Transverse colon (tissue), 4 donors: ENCODE measurements at regions not wholly inside any gene's neighbourhood (a gene's known extent, or its start where the extent isn't known, plus 50 kb on each side); places are given as distances from the start of the nearest gene placed in this dataset.

ENCODE experiments used
- CTCF ChIP-seq, 5 experiments: fragments of 200-600 bp in 3 of 5; fragments of 450-650 bp in 2 of 5; sonication (generic) in 3 of 5; IDR thresholded peaks; 1 replicate in 2 of 5; 2 replicates in 3 of 5; pipeline ENCODE4 v1.5.1; 2016 to 2017; ENCODE audit warnings: antibody characterized with exemption in 5 of 5, inconsistent platforms in 3 of 5, mild to moderate bottlenecking in 2 of 5, moderate library complexity in 1 of 5
- EP300 ChIP-seq: sonication (generic); formaldehyde crosslinking; IDR thresholded peaks from one replicate; pipeline ENCODE4 v1.6.1; 2017; ENCODE audit warnings: antibody characterized with exemption, low read depth
- POLR2A ChIP-seq: fragments of 450-650 bp; IDR thresholded peaks from one replicate; pipeline ENCODE4 v1.6.1; 2016; ENCODE audit warnings: antibody characterized with exemption, mild to moderate bottlenecking, moderate library complexity
- POLR2AphosphoS5 ChIP-seq, 3 donors: sonication (generic); formaldehyde crosslinking; IDR thresholded peaks; one replicate each; pipeline ENCODE4 v1.6.1; 2016; ENCODE audit warnings: antibody characterized with exemption in 3 of 3

- no peak for TF ChIP-seq CTCF (IDR thresholded peaks at IDR 0.05)
- no peak for TF ChIP-seq EP300
- TF ChIP-seq POLR2AphosphoS5 (IDR thresholded peaks at IDR 0.05), result no peak
- no peak for TF ChIP-seq POLR2A
Observed at GRCh38 chr1:238660849-238661248, 725.5 kb upstream of the CHRM3 start.
